Activated naive CD4-positive, alpha-beta T cell treated with anti-CD3 and anti-CD28 coated beads, Interleukin-2, amount 10 ng/mL, durations not matched to agents 7 days and 5 days (primary cell): ENCODE measurements at regions not wholly inside any gene's neighbourhood (a gene's known extent, or its start where the extent isn't known, plus 50 kb on each side); places are given as distances from the start of the nearest gene placed in this dataset.

ENCODE experiments used
- CTCF ChIA-PET: fragments of 350-600 bp; sonication (Branson Sonifier 250); formaldehyde crosslinking; loops from one replicate; lab custom pipeline; 2021; ENCODE audit warnings: antibody characterized with exemption; lab: Charles Lee
- DNase-seq: peaks from one replicate; pipeline ENCODE4 v3.0.0-alpha.2; 2020
- H3K27ac Mint-ChIP-seq: one replicate; pipeline ENCODE4 v1.8.0; 2021; ENCODE audit warnings: mild to moderate bottlenecking, moderate library complexity, mixed read lengths
- H3K27me3 Mint-ChIP-seq: one replicate; pipeline ENCODE4 v1.8.0; 2021; ENCODE audit warnings: mild to moderate bottlenecking, mixed read lengths
- H3K36me3 Mint-ChIP-seq: one replicate; pipeline ENCODE4 v1.8.0; 2021; ENCODE audit warnings: mixed read lengths
- H3K4me1 Mint-ChIP-seq: one replicate; pipeline ENCODE4 v1.8.0; 2021; ENCODE audit warnings: mixed read lengths
- H3K4me3 Mint-ChIP-seq: one replicate; pipeline ENCODE4 v1.8.0; 2021; ENCODE audit warnings: mild to moderate bottlenecking, moderate library complexity, mixed read lengths
- H3K9me3 Mint-ChIP-seq: one replicate; pipeline ENCODE4 v1.8.0; 2021; ENCODE audit warnings: mixed read lengths

GRCh38 chr9:17005056-17005823 is 129.6 kb upstream of the CNTLN start:
- no peak overlapping the region for H3K27ac Mint-ChIP-seq
- no peaks in the 10 kb centered on the region for H3K27me3 Mint-ChIP-seq
- no peaks in the 10 kb centered on the region for H3K4me1 Mint-ChIP-seq
- DNase-seq, result no peak
- no peaks in the 10 kb centered on the region for H3K36me3 Mint-ChIP-seq
- H3K4me3 Mint-ChIP-seq, result no peak overlapping the region
- H3K9me3 Mint-ChIP-seq, result no peaks in the 10 kb centered on the region
- CTCF ChIA-PET, result no interaction called here

DNA sequence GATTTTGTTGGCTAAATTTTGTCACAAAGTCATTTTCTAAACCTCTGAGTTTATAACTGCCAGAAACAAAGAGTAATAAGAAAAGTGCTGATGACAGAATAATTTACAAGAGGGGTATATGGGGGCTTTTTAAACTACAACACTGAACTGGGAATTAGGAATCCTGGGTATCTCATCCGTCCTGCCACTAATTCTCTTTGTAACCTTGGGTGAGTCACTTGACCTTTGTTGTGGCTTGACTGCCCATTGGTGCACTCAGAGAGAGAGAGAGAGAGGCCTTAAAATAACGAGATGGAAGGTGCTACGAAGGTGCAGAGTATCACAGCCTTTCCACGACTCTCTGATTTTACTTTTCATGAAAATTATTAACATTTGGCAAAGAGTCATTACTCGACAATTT is 130.3 kb upstream of the CNTLN start:
- H3K4me1 Mint-ChIP-seq, result no peaks in the 10 kb centered on the region
- H3K27me3 Mint-ChIP-seq, result no peaks in the 10 kb centered on the region
- H3K4me3 Mint-ChIP-seq, result no peak overlapping the region
- no peak for DNase-seq
- H3K36me3 Mint-ChIP-seq, result no peaks in the 10 kb centered on the region
- CTCF ChIA-PET, result interaction anchor here (0.9 kb wide), 1 partner anchor 24 kb away, joined by 3 read pairs; no protein-coding TSS in a partner anchor
- H3K9me3 Mint-ChIP-seq, result no peaks in the 10 kb centered on the region
- H3K27ac Mint-ChIP-seq, result no peak overlapping the region

GRCh38 chr9:17003576-17004240 is 131.1 kb upstream of the CNTLN start:
- H3K27me3 Mint-ChIP-seq, result no peaks in the 10 kb centered on the region
- no peak overlapping the region for H3K4me3 Mint-ChIP-seq
- no peaks in the 10 kb centered on the region for H3K36me3 Mint-ChIP-seq
- CTCF ChIA-PET, result interaction anchor here (0.6 to 0.9 kb wide), 2 partner anchors 24 to 1063 kb away, joined by 3 read pairs; no protein-coding TSS in a partner anchor
- no peaks in the 10 kb centered on the region for H3K4me1 Mint-ChIP-seq
- no peak for DNase-seq
- no peaks in the 10 kb centered on the region for H3K9me3 Mint-ChIP-seq
- no peak overlapping the region for H3K27ac Mint-ChIP-seq

- H3K4me3 Mint-ChIP-seq, result no peak overlapping the region
- no peaks in the 10 kb centered on the region for H3K36me3 Mint-ChIP-seq
- CTCF ChIA-PET, result no interaction called here
- H3K27ac Mint-ChIP-seq, result no peak overlapping the region
- no peaks in the 10 kb centered on the region for H3K27me3 Mint-ChIP-seq
- no peak for DNase-seq
- H3K9me3 Mint-ChIP-seq, result peaks cover 20% of the 10 kb centered on the region
- H3K4me1 Mint-ChIP-seq, result no peaks in the 10 kb centered on the region
These were observed 126.5 kb upstream of the BNC2 start for GRCh38 chr9:16996901-16997491.

GRCh38 chr9:16992138-16992537 is 121.7 kb upstream of the BNC2 start:
- no peak for DNase-seq
- Mint-ChIP-seq H3K36me3 (no peaks in the 10 kb centered on the region), H3K4me1 (no peaks in the 10 kb centered on the region), H3K4me3 (no peak overlapping the region), H3K27ac (no peak overlapping the region), H3K27me3 (no peaks in the 10 kb centered on the region), H3K9me3 (peaks cover 16% of the 10 kb centered on the region)
- CTCF ChIA-PET, result no interaction called here

GRCh38 chr9:16987026-16987425 is 116.6 kb upstream of the BNC2 start:
- CTCF ChIA-PET, result no interaction called here
- Mint-ChIP-seq H3K27me3 (no peaks in the 10 kb centered on the region), H3K4me3 (no peak overlapping the region), H3K27ac (no peak overlapping the region), H3K4me1 (no peaks in the 10 kb centered on the region), H3K9me3 (peaks cover 4% of the 10 kb centered on the region), H3K36me3 (no peaks in the 10 kb centered on the region)
- no peak for DNase-seq

GRCh38 chr9:16986556-16986955 is 116.1 kb upstream of the BNC2 start:
- DNase-seq, result no peak
- H3K4me1 Mint-ChIP-seq, result no peaks in the 10 kb centered on the region
- H3K27me3 Mint-ChIP-seq, result no peaks in the 10 kb centered on the region
- H3K9me3 Mint-ChIP-seq, result peaks cover 4% of the 10 kb centered on the region
- CTCF ChIA-PET, result no interaction called here
- no peak overlapping the region for H3K4me3 Mint-ChIP-seq
- H3K36me3 Mint-ChIP-seq, result no peaks in the 10 kb centered on the region
- no peak overlapping the region for H3K27ac Mint-ChIP-seq

- Mint-ChIP-seq H3K4me3 (no peak overlapping the region), H3K36me3 (no peaks in the 10 kb centered on the region), H3K4me1 (no peaks in the 10 kb centered on the region), H3K27me3 (no peaks in the 10 kb centered on the region), H3K9me3 (peaks cover 4% of the 10 kb centered on the region), H3K27ac (no peak overlapping the region)
- DNase-seq, result no peak
- CTCF ChIA-PET, result no interaction called here
These were observed 115.3 kb upstream of the BNC2 start for GRCh38 chr9:16985559-16986348.

GRCh38 chr9:16982780-16983310 is 112.4 kb upstream of the BNC2 start:
- Mint-ChIP-seq H3K4me3 (no peak overlapping the region), H3K27ac (no peak overlapping the region), H3K4me1 (no peaks in the 10 kb centered on the region), H3K36me3 (no peaks in the 10 kb centered on the region), H3K27me3 (no peaks in the 10 kb centered on the region), H3K9me3 (peaks cover 7% of the 10 kb centered on the region)
- DNase-seq, result no peak
- CTCF ChIA-PET, result no interaction called here

- CTCF ChIA-PET, result no interaction called here
- Mint-ChIP-seq H3K27ac (no peak overlapping the region), H3K27me3 (no peaks in the 10 kb centered on the region), H3K9me3 (peaks cover 16% of the 10 kb centered on the region), H3K36me3 (no peaks in the 10 kb centered on the region), H3K4me1 (no peaks in the 10 kb centered on the region), H3K4me3 (no peak overlapping the region)
- no peak for DNase-seq
These were observed 106.0 kb upstream of the BNC2 start for GRCh38 chr9:16976427-16976826.

DNA sequence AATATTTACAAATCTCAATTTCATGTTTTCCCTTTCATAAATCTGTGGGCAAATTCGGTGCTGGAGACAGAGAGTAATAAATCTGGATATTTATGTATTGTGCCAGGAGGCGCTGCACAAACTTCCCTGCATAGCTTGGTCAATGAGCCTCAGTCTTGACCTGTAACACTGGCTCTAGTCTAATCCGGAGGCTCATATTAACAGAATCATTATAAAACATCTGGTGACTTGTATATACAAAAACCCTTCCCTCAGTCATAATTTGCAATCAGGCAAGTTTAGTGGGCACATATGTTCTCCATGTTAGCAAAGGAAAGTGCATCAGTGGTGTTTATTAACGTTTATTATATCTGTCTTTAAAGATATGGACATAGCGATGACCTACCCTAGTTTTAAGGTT is 104.0 kb upstream of the BNC2 start:
- H3K27ac Mint-ChIP-seq, result no peak overlapping the region
- no peaks in the 10 kb centered on the region for H3K36me3 Mint-ChIP-seq
- CTCF ChIA-PET, result no interaction called here

GRCh38 chr9:16970321-16970720 is 99.9 kb upstream of the BNC2 start:
- CTCF ChIA-PET, result no interaction called here
- H3K27me3 Mint-ChIP-seq, result no peaks in the 10 kb centered on the region
- H3K4me1 Mint-ChIP-seq, result no peaks in the 10 kb centered on the region
- H3K27ac Mint-ChIP-seq, result no peak overlapping the region
- no peak for DNase-seq
- peaks cover 22% of the 10 kb centered on the region for H3K9me3 Mint-ChIP-seq
- H3K36me3 Mint-ChIP-seq, result no peaks in the 10 kb centered on the region
- no peak overlapping the region for H3K4me3 Mint-ChIP-seq

More for the DNA sequence above, 104.0 kb upstream of the BNC2 start:
- H3K9me3 Mint-ChIP-seq, result peaks cover 16% of the 10 kb centered on the region
- H3K4me1 Mint-ChIP-seq, result no peaks in the 10 kb centered on the region
- H3K4me3 Mint-ChIP-seq, result no peak overlapping the region
- DNase-seq, result no peak
- H3K27me3 Mint-ChIP-seq, result no peaks in the 10 kb centered on the region

- CTCF ChIA-PET, result no interaction called here
- Mint-ChIP-seq H3K27me3 (no peaks in the 10 kb centered on the region), H3K9me3 (peaks cover 38% of the 10 kb centered on the region), H3K4me1 (no peaks in the 10 kb centered on the region), H3K27ac (no peak overlapping the region), H3K4me3 (no peak overlapping the region), H3K36me3 (no peaks in the 10 kb centered on the region)
- no peak for DNase-seq
These were observed 93.8 kb upstream of the BNC2 start for GRCh38 chr9:16964228-16964627.

- H3K9me3 Mint-ChIP-seq, result peaks cover 28% of the 10 kb centered on the region
- CTCF ChIA-PET, result no interaction called here
- no peaks in the 10 kb centered on the region for H3K27me3 Mint-ChIP-seq
- no peak overlapping the region for H3K4me3 Mint-ChIP-seq
- DNase-seq, result no peak
- H3K36me3 Mint-ChIP-seq, result no peaks in the 10 kb centered on the region
- H3K4me1 Mint-ChIP-seq, result no peaks in the 10 kb centered on the region
- H3K27ac Mint-ChIP-seq, result no peak overlapping the region
These were observed 89.6 kb upstream of the BNC2 start for GRCh38 chr9:16960084-16960483.
